ENCODE measurements at regions not wholly inside any gene's neighbourhood (a gene's known extent, or its start where the extent isn't known, plus 50 kb on each side); places are given as distances from the start of the nearest gene placed in this dataset.
"Not testable (repeated sequence)": the region's sequence is repeated elsewhere in the genome, so short reads cannot be mapped to it uniquely, and the experiment has no call there.

GRCh38 chr2:113341870-113342253 lies 63.1 kb upstream of the PAX8 start:
- not testable (repeated sequence) for TF ChIP-seq ZNF830 (tag by site-specific recombination; IDR thresholded peaks at IDR 0.05; ENCODE audit: low read depth); ZNF23 (tag by site-specific recombination; IDR thresholded peaks at IDR 0.05; ENCODE audit: borderline replicate concordance); ZNF391 (tag by site-specific recombination; IDR thresholded peaks at IDR 0.05; ENCODE audit: borderline replicate concordance, low read depth); SP2 (tag by site-specific recombination; IDR thresholded peaks at IDR 0.05); ZNF416 (tag by site-specific recombination; IDR thresholded peaks at IDR 0.05); ZBTB10 (tag by site-specific recombination; IDR thresholded peaks at IDR 0.05); ZNF629 (tag by site-specific recombination; IDR thresholded peaks at IDR 0.05); TCF7L2 (IDR thresholded peaks at IDR 0.05; ENCODE audit: borderline replicate concordance, low read depth, low read length); ZNF140 (tag by site-specific recombination; IDR thresholded peaks at IDR 0.05); ZNF621 (tag by site-specific recombination; IDR thresholded peaks at IDR 0.05); ATF2 (tag by site-specific recombination; IDR thresholded peaks at IDR 0.05; ENCODE audit: low read depth)
- TF ChIP-seq, protein P1, sequence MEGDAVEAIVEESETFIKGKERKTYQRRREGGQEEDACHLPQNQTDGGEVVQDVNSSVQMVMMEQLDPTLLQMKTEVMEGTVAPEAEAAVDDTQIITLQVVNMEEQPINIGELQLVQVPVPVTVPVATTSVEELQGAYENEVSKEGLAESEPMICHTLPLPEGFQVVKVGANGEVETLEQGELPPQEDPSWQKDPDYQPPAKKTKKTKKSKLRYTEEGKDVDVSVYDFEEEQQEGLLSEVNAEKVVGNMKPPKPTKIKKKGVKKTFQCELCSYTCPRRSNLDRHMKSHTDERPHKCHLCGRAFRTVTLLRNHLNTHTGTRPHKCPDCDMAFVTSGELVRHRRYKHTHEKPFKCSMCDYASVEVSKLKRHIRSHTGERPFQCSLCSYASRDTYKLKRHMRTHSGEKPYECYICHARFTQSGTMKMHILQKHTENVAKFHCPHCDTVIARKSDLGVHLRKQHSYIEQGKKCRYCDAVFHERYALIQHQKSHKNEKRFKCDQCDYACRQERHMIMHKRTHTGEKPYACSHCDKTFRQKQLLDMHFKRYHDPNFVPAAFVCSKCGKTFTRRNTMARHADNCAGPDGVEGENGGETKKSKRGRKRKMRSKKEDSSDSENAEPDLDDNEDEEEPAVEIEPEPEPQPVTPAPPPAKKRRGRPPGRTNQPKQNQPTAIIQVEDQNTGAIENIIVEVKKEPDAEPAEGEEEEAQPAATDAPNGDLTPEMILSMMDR (tag by site-specific recombination; IDR thresholded peaks at IDR 0.05) = not testable (repeated sequence)
- TF ChIP-seq, protein P2, sequence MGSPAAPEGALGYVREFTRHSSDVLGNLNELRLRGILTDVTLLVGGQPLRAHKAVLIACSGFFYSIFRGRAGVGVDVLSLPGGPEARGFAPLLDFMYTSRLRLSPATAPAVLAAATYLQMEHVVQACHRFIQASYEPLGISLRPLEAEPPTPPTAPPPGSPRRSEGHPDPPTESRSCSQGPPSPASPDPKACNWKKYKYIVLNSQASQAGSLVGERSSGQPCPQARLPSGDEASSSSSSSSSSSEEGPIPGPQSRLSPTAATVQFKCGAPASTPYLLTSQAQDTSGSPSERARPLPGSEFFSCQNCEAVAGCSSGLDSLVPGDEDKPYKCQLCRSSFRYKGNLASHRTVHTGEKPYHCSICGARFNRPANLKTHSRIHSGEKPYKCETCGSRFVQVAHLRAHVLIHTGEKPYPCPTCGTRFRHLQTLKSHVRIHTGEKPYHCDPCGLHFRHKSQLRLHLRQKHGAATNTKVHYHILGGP (tag by site-specific recombination; IDR thresholded peaks at IDR 0.05) = not testable (repeated sequence)
- TF ChIP-seq, protein P3, sequence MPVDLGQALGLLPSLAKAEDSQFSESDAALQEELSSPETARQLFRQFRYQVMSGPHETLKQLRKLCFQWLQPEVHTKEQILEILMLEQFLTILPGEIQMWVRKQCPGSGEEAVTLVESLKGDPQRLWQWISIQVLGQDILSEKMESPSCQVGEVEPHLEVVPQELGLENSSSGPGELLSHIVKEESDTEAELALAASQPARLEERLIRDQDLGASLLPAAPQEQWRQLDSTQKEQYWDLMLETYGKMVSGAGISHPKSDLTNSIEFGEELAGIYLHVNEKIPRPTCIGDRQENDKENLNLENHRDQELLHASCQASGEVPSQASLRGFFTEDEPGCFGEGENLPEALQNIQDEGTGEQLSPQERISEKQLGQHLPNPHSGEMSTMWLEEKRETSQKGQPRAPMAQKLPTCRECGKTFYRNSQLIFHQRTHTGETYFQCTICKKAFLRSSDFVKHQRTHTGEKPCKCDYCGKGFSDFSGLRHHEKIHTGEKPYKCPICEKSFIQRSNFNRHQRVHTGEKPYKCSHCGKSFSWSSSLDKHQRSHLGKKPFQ (tag by site-specific recombination; IDR thresholded peaks at IDR 0.05) = not testable (repeated sequence)

All from HEK293 (cell line).